ENCODE measurements at regions not wholly inside any gene's neighbourhood (a gene's known extent, or its start where the extent isn't known, plus 50 kb on each side); places are given as distances from the start of the nearest gene placed in this dataset.
"Not testable (repeated sequence)": the region's sequence is repeated elsewhere in the genome, so short reads cannot be mapped to it uniquely, and the experiment has no call there.

DNA sequence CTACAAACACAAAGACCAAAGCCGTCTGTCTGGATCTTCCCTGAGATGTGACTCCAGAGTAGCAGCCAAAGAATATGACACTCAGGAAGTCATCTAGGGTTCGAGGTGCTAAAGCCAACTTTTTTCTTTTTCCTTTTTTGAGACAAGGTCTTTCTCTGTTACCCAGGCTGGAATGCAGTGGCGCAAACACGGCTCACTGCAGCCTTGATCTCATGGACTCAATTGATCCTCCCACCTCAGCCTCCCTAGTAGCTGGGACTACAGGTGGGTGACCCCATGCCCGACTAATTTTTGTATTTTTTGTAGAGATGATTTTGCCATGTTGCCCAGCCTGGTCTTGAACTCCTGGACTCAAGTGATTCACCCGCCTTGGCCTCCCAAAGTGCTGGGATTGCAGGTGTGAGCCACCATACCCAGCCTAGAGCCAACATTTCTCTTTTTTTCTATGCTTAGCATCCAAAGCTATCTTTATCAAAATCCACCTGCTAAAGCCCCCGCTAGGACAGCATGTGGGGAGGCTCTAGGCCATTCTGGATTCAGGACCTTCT lies 92.8 kb downstream of the TMEM17 start:
- no peak for DNase-seq (ENCODE audit: extremely low read depth in 1 of 11, low read depth in 9 of 11, low spot score in 4 of 11)

GRCh38 chr2:62412347-62412742 lies 93.7 kb downstream of the TMEM17 start:
- no peak for DNase-seq (ENCODE audit: extremely low read depth in 1 of 11, low read depth in 9 of 11, low spot score in 4 of 11)

GRCh38 chr2:62410926-62411456 lies 95.0 kb downstream of the TMEM17 start:
- DNase-seq (ENCODE audit: extremely low read depth in 1 of 11, low read depth in 9 of 11, low spot score in 4 of 11), result no peak

DNA sequence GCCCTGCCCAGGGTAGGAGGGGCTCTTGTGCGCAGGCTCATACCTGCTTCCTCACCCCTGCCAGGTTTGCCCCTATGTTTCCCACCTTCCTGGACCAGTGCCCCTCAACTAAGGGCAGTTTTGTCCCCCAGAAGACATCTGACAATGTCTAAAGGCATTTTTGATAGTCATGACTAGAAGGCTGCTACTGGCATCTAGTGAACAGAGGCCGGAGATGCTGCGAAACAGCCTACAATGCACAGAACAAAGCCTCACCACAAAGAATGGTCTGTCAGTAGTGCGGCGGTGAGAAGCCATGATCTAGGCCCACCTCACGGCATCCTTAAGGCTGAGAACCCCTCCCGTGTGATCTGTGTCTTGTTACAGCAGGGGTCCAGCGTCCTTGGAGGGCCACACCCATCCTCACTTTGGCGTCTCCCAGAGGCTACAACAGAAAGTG lies 96.0 kb downstream of the TMEM17 start:
- peak in 2 of 11 donors; percentile 23 to 26 for DNase-seq (ENCODE audit: extremely low read depth in 1 of 11, low read depth in 9 of 11, low spot score in 4 of 11)

GRCh38 chr2:62409442-62409841 lies 96.6 kb downstream of the TMEM17 start:
- no peak for DNase-seq (ENCODE audit: extremely low read depth in 1 of 11, low read depth in 9 of 11, low spot score in 4 of 11)

DNA sequence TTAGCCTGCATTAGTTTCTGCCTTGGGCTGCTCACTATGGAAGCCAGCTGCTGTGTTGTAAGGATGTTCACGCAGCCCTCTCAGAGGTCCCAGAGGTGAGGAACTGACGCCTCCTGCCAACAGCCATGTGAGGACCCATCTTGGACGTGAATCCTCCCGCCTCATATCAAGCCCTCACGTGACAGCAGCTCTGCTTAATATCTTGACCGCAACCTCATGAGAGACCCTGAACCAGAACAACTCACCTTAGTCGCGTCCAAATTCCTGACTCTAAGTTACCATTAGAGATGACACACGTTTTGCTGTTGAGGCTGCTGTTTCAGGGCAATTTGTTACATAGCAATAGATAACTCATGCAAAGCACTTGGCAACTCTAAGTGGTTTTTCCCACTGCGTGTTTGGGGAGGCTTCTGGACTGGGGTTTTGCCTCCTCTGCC lies 97.7 kb downstream of the TMEM17 start:
- no peak for DNase-seq (ENCODE audit: extremely low read depth in 1 of 11, low read depth in 9 of 11, low spot score in 4 of 11)

DNA sequence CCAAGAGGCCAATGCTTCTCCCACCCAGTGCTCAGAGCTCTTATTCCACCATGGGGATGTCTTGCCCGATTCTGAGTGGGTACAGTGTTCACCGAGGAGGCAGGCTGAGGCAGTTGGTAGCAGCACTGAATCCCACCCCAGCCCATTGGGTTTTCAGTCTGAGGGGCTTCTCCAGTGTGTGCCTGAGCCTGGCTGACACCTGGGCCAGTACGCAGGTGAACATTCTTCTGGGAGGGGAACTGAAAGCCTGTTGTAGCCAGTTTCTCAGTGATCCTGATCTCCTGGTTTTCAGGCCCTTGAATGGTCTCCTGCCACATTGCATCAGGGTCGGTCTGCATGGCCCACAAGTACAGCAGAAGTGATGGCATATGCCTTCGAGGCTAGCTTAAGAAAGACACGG lies 98.2 kb downstream of the TMEM17 start:
- no peak for DNase-seq (ENCODE audit: extremely low read depth in 1 of 11, low read depth in 9 of 11, low spot score in 4 of 11)

- DNase-seq (ENCODE audit: extremely low read depth in 1 of 11, low read depth in 9 of 11, low spot score in 4 of 11), result no peak
Measured at GRCh38 chr2:62407401-62407800, 98.6 kb downstream of the TMEM17 start.

GRCh38 chr2:62406573-62407043 lies 99.4 kb downstream of the TMEM17 start:
- no peak for DNase-seq (ENCODE audit: extremely low read depth in 1 of 11, low read depth in 9 of 11, low spot score in 4 of 11)

DNA sequence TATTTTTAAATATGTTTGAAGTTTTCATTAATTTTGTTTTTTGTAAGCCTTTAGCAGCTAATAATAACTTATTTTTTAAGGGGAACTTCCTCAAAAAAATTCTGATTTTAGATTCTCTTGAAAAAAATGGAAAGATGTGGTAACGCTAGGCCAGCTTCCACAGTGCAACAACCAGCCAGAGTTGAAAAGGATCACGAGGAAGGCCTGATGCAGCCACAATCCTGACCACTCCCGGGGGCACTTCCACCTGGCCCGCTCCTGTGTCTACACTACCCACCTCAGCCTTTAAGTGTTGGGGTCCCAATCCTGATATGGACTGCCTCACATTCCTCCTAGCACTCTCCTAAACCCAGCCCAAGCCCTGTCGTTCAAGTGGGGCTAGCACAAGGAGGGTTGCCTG lies 101.1 kb downstream of the TMEM17 start:
- no peak for DNase-seq (ENCODE audit: extremely low read depth in 1 of 11, low read depth in 9 of 11, low spot score in 4 of 11)

- no peak for DNase-seq (ENCODE audit: extremely low read depth in 1 of 11, low read depth in 9 of 11, low spot score in 4 of 11)
Measured at GRCh38 chr2:62402156-62402555, 103.8 kb downstream of the TMEM17 start.

GRCh38 chr2:62398356-62398755 lies 107.6 kb downstream of the TMEM17 start:
- no peak for DNase-seq (ENCODE audit: extremely low read depth in 1 of 11, low read depth in 9 of 11, low spot score in 4 of 11)

- no peak for DNase-seq (ENCODE audit: extremely low read depth in 1 of 11, low read depth in 9 of 11, low spot score in 4 of 11)
Measured at GRCh38 chr2:62396880-62397279, 109.1 kb downstream of the TMEM17 start.

- DNase-seq (ENCODE audit: extremely low read depth in 1 of 11, low read depth in 9 of 11, low spot score in 4 of 11), result no peak
Measured at GRCh38 chr2:62393293-62393692, 112.7 kb downstream of the TMEM17 start.

- no peak for DNase-seq (ENCODE audit: extremely low read depth in 1 of 11, low read depth in 9 of 11, low spot score in 4 of 11)
Measured at GRCh38 chr2:62391696-62392095, 114.3 kb downstream of the TMEM17 start.

DNA sequence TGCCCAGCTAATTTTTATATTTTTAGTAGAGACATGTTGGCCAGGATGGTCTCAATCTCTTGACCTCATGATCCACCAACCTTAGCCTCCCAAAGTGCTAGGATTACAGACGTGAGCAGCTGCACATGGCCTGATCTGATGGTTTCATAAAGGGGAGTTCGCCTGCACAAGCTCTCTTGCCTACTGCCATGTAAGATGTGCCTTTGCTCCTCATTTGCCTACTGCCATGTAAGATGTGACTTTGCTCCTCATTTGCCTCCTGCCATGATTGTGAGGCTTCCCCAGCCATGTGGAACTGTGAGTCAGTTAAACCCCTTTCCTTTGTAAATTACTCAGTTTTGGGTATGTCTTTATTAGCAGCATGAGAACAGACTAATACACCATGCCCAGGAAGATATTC lies 119.6 kb downstream of the TMEM17 start:
- not testable (repeated sequence) for DNase-seq (ENCODE audit: extremely low read depth in 1 of 11, low read depth in 9 of 11, low spot score in 4 of 11)

- DNase-seq (ENCODE audit: extremely low read depth in 1 of 11, low read depth in 9 of 11, low spot score in 4 of 11), result no peak
Measured at GRCh38 chr2:62383846-62384245, 122.1 kb downstream of the TMEM17 start.

DNA sequence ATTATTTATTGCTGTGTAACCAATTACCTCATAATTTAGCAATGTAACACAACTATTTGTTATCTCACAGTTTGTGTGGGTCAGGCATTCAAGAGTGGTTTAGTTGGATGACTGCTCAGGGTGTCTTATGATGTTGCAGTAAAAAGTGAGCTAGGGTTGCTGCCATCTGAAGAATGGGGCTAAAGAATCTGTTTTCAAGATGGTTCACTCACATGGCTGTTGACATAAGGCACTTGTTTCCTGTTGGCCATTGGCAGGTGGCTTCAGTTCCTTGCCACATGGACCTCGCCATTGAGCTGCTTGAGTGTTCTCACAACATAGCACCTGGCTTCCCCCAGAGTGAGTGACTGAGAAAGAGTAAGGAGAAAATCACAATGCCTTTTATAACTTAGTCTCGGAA lies 123.2 kb downstream of the TMEM17 start:
- DNase-seq (ENCODE audit: extremely low read depth in 1 of 11, low read depth in 9 of 11, low spot score in 4 of 11), result no peak

- no peak for DNase-seq (ENCODE audit: extremely low read depth in 1 of 11, low read depth in 9 of 11, low spot score in 4 of 11)
Measured at GRCh38 chr2:62382122-62382521, 123.9 kb downstream of the TMEM17 start.

- no peak for DNase-seq (ENCODE audit: extremely low read depth in 1 of 11, low read depth in 9 of 11, low spot score in 4 of 11)
Measured at GRCh38 chr2:62381656-62382055, 124.3 kb downstream of the TMEM17 start.

DNA sequence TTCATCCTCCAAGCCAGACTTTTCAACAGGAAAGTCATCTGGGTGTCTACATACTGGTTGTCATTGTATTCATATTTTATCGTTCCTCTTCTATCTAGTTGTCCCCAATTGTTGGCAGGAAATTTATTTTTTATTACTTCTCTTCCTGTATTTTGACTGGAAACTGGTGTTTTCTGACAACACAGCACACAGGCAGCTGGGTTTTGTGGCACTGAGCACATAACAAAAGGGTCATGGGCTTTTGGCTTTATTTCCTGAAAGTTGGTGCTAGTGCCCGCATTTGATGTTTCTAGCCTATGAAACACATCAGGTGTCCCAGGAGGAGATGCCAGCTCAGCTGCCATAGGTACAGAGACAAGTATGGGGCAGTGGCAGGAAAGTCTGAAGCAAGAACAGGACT lies 126.4 kb downstream of the TMEM17 start:
- DNase-seq (ENCODE audit: extremely low read depth in 1 of 11, low read depth in 9 of 11, low spot score in 4 of 11), result no peak
